Common myeloid progenitor, CD34-positive (primary cell): ENCODE measurements at regions not wholly inside any gene's neighbourhood (a gene's known extent, or its start where the extent isn't known, plus 50 kb on each side); places are given as distances from the start of the nearest gene placed in this dataset.

ENCODE experiments used
- CTCF ChIA-PET: fragments of 350-600 bp; sonication (Branson Sonifier 250); formaldehyde crosslinking; loops from one replicate; lab custom pipeline; 2021; ENCODE audit warnings: antibody characterized with exemption; lab: Charles Lee
- POLR2A ChIA-PET: fragments of 350-600 bp; sonication (Branson Sonifier 250); formaldehyde crosslinking; loops from one replicate; lab custom pipeline; 2021; ENCODE audit warnings: antibody characterized with exemption; lab: Charles Lee
- DNase-seq, 3 donors: peaks; one replicate each; pipeline versions ENCODE4 v3.0.0 to v3.0.0-alpha.2; 2013
- H3K27ac ChIP-seq, 2 experiments: 1 replicate in 1 of 2; 2 replicates in 1 of 2; pipeline ENCODE4 v1.7.0; 2013; ENCODE audit warnings: inconsistent platforms in 2 of 2, low read length in 2 of 2, mild to moderate bottlenecking in 2 of 2, low read depth in 1 of 2, moderate library complexity in 1 of 2; ENCODE audit not compliant: severe bottlenecking in 2 of 2, insufficient read depth in 1 of 2, poor library complexity in 1 of 2
- H3K27me3 ChIP-seq, 5 experiments: replicated peaks in 2 of 5; 1 replicate in 3 of 5; 2 replicates in 2 of 5; pipeline versions ENCODE4 v1.6.1 to v1.7.0; 2013; ENCODE audit warnings: low read length in 4 of 5, mild to moderate bottlenecking in 2 of 5, moderate library complexity in 2 of 5, inconsistent platforms in 1 of 5; ENCODE audit not compliant: insufficient read depth in 5 of 5, control insufficient read depth in 4 of 5
- H3K36me3 ChIP-seq, 4 experiments: 1 replicate in 2 of 4; 2 replicates in 2 of 4; pipeline versions ENCODE4 v1.6.1 to v1.7.0; 2013; ENCODE audit warnings: low read length in 3 of 4, control low read depth in 1 of 4, mild to moderate bottlenecking in 1 of 4; ENCODE audit not compliant: control insufficient read depth in 4 of 4, insufficient read depth in 4 of 4
- H3K4me1 ChIP-seq, 4 experiments: 1 replicate in 3 of 4; 2 replicates in 1 of 4; pipeline versions ENCODE4 v1.6.1 to v1.7.1; 2013; ENCODE audit warnings: low read length in 3 of 4, mild to moderate bottlenecking in 3 of 4, control low read depth in 1 of 4, inconsistent platforms in 1 of 4, moderate library complexity in 1 of 4; ENCODE audit not compliant: control insufficient read depth in 4 of 4, insufficient read depth in 4 of 4; ENCODE audit errors: control extremely low read depth in 1 of 4
- H3K4me3 ChIP-seq, 7 experiments: 1 replicate in 4 of 7; 2 replicates in 3 of 7; pipeline versions ENCODE4 v1.5.1 to v1.7.0; 2013; ENCODE audit warnings: mild to moderate bottlenecking in 7 of 7, low read length in 6 of 7, moderate library complexity in 6 of 7, inconsistent platforms in 2 of 7, low read depth in 2 of 7, control low read depth in 1 of 7; ENCODE audit not compliant: insufficient read depth in 4 of 7, control insufficient read depth in 1 of 7; ENCODE audit errors: extremely low read depth in 1 of 7
- H3K9me3 ChIP-seq, 5 experiments: 1 replicate in 4 of 5; 2 replicates in 1 of 5; pipeline versions ENCODE4 v1.6.1 to v1.7.1; 2013; ENCODE audit warnings: low read length in 4 of 5, mild to moderate bottlenecking in 2 of 5, inconsistent platforms in 1 of 5, low read depth in 1 of 5, moderate library complexity in 1 of 5; ENCODE audit not compliant: control insufficient read depth in 4 of 5, insufficient read depth in 2 of 5; ENCODE audit errors: control extremely low read depth in 1 of 5
- WGBS: methylation state at CpG from one replicate; pipeline ENCODE4 v1.1.5; 2013; ENCODE audit not compliant: insufficient coverage; 5-methylcytosine and 5-hydroxymethylcytosine counted together

- peaks cover 0 to 3% (median 0%) of the 10 kb centered on the region in 5 experiments for H3K27me3 ChIP-seq
- no peak for DNase-seq
- H3K4me3 ChIP-seq, result no peak overlapping the region
- WGBS, result 99% methylated on average over 16 of the region's 16 CpGs
- ChIA-PET POLR2A (no interaction called here), CTCF (no interaction called here)
- H3K36me3 ChIP-seq, result no peaks in the 10 kb centered on the region
- H3K27ac ChIP-seq, result no peak overlapping the region
- peaks cover 0 to 6% (median 0%) of the 10 kb centered on the region in 5 experiments for H3K9me3 ChIP-seq
- H3K4me1 ChIP-seq, result no peaks in the 10 kb centered on the region
Measured at GRCh38 chr22:48734961-48735360, 1092.7 kb downstream of the BRD1 start.

GRCh38 chr22:48734359-48734758 lies 1093.3 kb downstream of the BRD1 start:
- Histone ChIP-seq H3K36me3 (no peaks in the 10 kb centered on the region), H3K4me1 (no peaks in the 10 kb centered on the region), H3K4me3 (no peak overlapping the region), H3K27ac (no peak overlapping the region), H3K27me3 (peaks cover 0 to 3% (median 0%) of the 10 kb centered on the region in 5 experiments), H3K9me3 (peaks cover 0 to 4% (median 0%) of the 10 kb centered on the region in 5 experiments)
- no peak for DNase-seq
- POLR2A ChIA-PET, result no interaction called here
- CTCF ChIA-PET, result no interaction called here
- 94% methylated on average over 9 of the region's 10 CpGs for WGBS

- 88% methylated on average over 6 of the region's 9 CpGs for WGBS
- Histone ChIP-seq H3K36me3 (no peaks in the 10 kb centered on the region), H3K4me3 (no peak overlapping the region), H3K27ac (no peak overlapping the region), H3K9me3 (peaks cover 0 to 20% (median 7%) of the 10 kb centered on the region in 5 experiments), H3K4me1 (no peaks in the 10 kb centered on the region), H3K27me3 (peaks cover 0 to 3% (median 0%) of the 10 kb centered on the region in 5 experiments)
- no peak for DNase-seq
- ChIA-PET POLR2A (no interaction called here), CTCF (no interaction called here)
Measured at GRCh38 chr22:48729499-48730171, 1098.0 kb downstream of the BRD1 start.

GRCh38 chr22:48727454-48728058 lies 1100.1 kb downstream of the BRD1 start:
- no peaks in the 10 kb centered on the region for H3K4me1 ChIP-seq
- POLR2A ChIA-PET, result no interaction called here
- no peak overlapping the region for H3K4me3 ChIP-seq
- H3K27me3 ChIP-seq, result peaks cover 0 to 2% (median 0%) of the 10 kb centered on the region in 5 experiments
- CTCF ChIA-PET, result no interaction called here
- H3K36me3 ChIP-seq, result no peaks in the 10 kb centered on the region
- no peak for DNase-seq
- no peak overlapping the region for H3K27ac ChIP-seq
- WGBS, result no CpG with 5 or more reads among the region's 3 CpGs
- H3K9me3 ChIP-seq, result peaks cover 0 to 22% (median 8%) of the 10 kb centered on the region in 5 experiments

GRCh38 chr22:48724899-48725298 lies 1102.8 kb downstream of the BRD1 start:
- H3K4me3 ChIP-seq, result no peak overlapping the region
- no peaks in the 10 kb centered on the region for H3K36me3 ChIP-seq
- POLR2A ChIA-PET, result interaction anchor here (0.7 kb wide), 1 partner anchor 483 kb away, joined by 3 read pairs; no protein-coding TSS in a partner anchor
- DNase-seq, result no peak
- peaks cover 0 to 2% (median 0%) of the 10 kb centered on the region in 5 experiments for H3K27me3 ChIP-seq
- CTCF ChIA-PET, result no interaction called here
- 95% methylated on average over 11 of the region's 12 CpGs for WGBS
- H3K4me1 ChIP-seq, result no peaks in the 10 kb centered on the region
- H3K27ac ChIP-seq, result no peak overlapping the region
- H3K9me3 ChIP-seq, result peaks cover 0 to 22% (median 7%) of the 10 kb centered on the region in 5 experiments

- Histone ChIP-seq H3K9me3 (peaks cover 0 to 21% (median 7%) of the 10 kb centered on the region in 5 experiments), H3K4me1 (peaks cover 0 to 15% (median 11%) of the 10 kb centered on the region in 4 experiments), H3K27ac (no peak overlapping the region), H3K27me3 (peaks cover 0 to 2% (median 0%) of the 10 kb centered on the region in 5 experiments), H3K4me3 (no peak overlapping the region), H3K36me3 (no peaks in the 10 kb centered on the region)
- 93% methylated on average over 9 of the region's 10 CpGs for WGBS
- POLR2A ChIA-PET, result no interaction called here
- DNase-seq, result no peak
- CTCF ChIA-PET, result no interaction called here
Measured at GRCh38 chr22:48722661-48723060, 1105.0 kb downstream of the BRD1 start.

GRCh38 chr22:48721395-48721669 lies 1106.3 kb downstream of the BRD1 start:
- Histone ChIP-seq H3K27me3 (peaks cover 0 to 2% (median 0%) of the 10 kb centered on the region in 5 experiments), H3K4me1 (peaks cover 0 to 18% (median 12%) of the 10 kb centered on the region in 4 experiments), H3K27ac (no peak overlapping the region), H3K4me3 (no peak overlapping the region), H3K36me3 (no peaks in the 10 kb centered on the region), H3K9me3 (peaks cover 0 to 9% (median 5%) of the 10 kb centered on the region in 5 experiments)
- 100% methylated on average over 3 of the region's 3 CpGs for WGBS
- CTCF ChIA-PET, result interaction anchor here (1.0 kb wide), 1 partner anchor 20 kb away, joined by 3 read pairs; no protein-coding TSS in a partner anchor
- POLR2A ChIA-PET, result no interaction called here
- DNase-seq, result no peak
